Superior temporal gyrus (tissue), 1 donor: ENCODE measurements at regions not wholly inside any gene's neighbourhood (a gene's known extent, or its start where the extent isn't known, plus 50 kb on each side); places are given as distances from the start of the nearest gene placed in this dataset.
A peak's percentile ranks its signal among the peaks of the same experiment; 100 is the strongest.

Experiments
- DNase-seq: peaks from one replicate; pipeline ENCODE4 v3.0.0-alpha.2; 2016; ENCODE audit errors: extremely low spot score

DNA sequence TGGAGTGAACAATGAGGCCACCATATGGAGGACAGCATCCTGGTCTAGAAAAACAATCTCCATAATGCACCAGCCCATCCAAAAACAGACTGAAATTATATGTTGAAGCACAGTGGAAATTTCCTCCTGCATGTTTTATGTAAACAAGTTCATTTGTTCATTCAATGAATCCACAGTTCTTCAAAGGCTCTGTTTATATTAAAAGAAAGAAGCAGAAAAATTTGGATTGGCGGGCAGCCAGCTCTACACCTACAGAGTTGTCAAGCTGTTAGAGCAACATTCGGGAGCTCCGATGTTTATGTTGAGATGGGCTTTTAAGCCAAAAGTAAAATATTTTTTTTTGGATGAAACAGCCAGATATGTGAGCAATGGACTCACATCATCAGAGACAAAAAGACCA, 395.3 kb upstream of the SULF2 start:
- DNase-seq = peak; percentile 77

DNA sequence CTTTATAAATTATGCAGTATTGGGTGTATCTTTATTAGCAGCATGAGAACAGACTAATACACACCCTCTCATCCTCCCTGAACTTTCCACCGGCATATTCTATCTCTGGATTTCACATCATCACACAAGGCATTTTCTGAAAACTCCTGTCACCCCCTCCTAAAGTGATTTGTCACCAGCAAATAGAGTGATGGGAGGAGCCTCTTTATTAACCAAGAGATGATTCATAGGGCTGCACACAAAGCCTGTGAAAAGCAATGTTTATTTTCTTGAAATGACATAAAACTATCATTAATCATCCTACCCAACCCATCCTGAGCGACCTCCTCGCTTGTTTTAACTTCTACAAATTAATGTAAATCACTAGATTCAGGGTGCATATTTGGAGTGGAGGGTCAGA, 394.7 kb upstream of the SULF2 start:
- DNase-seq = no peak

- DNase-seq = no peak
Measured at GRCh38 chr20:48178633-48179032, 393.4 kb upstream of the SULF2 start.

DNA sequence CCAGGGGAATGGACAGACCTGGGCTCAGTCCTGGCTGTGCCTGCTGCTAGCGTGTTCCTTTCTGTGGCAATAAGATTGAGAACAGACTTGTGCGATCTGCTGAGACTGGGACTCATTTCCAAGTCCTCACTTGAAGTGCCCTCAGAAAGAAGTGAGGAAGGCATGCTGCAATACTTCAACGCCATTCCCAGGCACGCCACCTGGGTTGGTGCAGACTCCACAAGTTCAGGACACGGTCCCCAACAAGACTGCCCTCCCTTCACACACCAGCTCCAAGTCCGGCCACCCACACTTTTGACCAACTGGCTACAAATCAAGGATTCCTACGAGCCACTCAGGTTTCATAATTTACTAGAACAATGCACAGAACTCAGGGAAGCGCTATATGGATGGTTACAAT, 391.8 kb upstream of the SULF2 start:
- no peak for DNase-seq

GRCh38 chr20:48176139-48176538, 390.9 kb upstream of the SULF2 start:
- no peak for DNase-seq

GRCh38 chr20:48175261-48175660, 390.0 kb upstream of the SULF2 start:
- DNase-seq = no peak

DNA sequence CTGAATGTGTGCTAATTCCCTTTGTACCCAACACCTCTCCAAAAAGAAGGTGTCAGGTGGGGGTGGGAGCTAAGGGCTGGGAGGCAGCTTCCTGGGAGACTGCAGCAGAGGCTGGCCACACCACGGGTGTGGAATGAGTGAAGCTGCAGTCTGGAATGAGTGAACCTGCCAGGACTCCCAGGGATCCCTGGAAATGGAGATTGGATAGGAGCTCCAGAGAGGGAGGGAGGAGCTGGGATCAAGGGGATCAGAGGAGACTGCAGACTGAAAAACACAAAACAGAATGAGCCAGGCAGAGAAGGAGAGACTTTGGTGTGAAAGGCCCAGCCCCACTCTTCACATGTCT, 387.0 kb upstream of the SULF2 start:
- DNase-seq = no peak

- DNase-seq = no peak
Measured at GRCh38 chr20:48171626-48172356, 386.5 kb upstream of the SULF2 start.

DNA sequence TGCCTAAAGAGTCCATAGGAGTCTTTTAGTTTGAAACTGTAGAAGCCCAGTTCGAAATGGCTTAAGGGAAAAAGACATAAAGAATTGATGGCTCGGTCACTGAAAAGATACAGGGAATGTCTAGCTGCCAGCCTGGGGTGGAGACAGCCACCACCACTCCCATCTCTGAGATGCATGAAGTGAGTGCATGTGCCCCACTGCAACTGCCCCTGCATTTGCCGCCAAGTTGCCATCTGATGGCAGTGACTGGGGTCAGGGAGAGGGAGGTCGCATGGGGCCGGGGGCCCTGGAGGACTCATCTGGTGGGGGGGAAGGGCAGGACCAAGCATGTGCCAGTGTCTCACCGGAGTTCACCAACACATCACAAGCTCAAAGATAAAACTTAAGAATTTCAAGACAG, 385.8 kb upstream of the SULF2 start:
- DNase-seq = no peak

- DNase-seq = no peak
Measured at GRCh38 chr20:48170625-48171024, 385.3 kb upstream of the SULF2 start.

DNA sequence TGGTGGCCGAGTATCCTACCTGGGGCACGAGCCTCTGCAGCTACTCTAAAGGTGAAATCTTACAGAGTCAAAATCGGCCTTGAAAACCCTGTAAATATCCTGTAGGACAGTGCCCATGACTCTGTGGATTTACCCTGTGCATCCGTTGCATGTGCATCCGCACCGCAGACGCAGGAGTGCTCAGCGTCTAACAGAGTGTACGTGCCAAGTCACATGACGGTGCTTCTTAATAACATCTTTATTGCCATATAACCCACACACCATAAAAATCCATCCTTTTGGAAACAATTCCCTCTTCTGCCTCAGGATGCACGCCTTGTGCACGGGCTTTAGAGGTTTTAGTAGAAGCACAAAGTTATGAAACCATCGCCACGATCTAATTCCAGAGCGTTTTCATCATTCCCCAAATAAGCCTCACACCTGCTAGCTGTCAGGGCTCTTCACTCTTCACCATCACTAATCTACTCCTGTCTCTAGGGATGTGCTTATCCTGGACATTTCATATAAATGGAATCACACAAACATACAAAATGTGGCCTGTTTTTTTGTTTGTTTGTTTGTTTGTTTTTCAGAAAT, 384.5 kb upstream of the SULF2 start:
- no peak for DNase-seq

- no peak for DNase-seq
Measured at GRCh38 chr20:48166082-48166835, 381.0 kb upstream of the SULF2 start.

DNA sequence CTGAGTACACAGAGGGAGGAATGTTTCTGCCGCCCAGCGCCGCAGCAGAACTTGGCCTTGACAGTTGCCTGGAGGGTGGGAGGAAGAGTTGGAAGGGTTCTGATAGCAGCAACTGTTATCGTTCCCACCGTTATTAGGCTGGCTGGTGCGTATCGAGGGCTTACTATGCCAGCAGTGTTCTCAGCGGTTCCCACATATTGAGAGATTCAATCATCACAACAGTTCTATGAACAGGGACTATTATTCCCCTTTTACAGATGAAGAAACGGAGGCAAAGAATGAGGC, 380.1 kb upstream of the SULF2 start:
- no peak for DNase-seq

DNA sequence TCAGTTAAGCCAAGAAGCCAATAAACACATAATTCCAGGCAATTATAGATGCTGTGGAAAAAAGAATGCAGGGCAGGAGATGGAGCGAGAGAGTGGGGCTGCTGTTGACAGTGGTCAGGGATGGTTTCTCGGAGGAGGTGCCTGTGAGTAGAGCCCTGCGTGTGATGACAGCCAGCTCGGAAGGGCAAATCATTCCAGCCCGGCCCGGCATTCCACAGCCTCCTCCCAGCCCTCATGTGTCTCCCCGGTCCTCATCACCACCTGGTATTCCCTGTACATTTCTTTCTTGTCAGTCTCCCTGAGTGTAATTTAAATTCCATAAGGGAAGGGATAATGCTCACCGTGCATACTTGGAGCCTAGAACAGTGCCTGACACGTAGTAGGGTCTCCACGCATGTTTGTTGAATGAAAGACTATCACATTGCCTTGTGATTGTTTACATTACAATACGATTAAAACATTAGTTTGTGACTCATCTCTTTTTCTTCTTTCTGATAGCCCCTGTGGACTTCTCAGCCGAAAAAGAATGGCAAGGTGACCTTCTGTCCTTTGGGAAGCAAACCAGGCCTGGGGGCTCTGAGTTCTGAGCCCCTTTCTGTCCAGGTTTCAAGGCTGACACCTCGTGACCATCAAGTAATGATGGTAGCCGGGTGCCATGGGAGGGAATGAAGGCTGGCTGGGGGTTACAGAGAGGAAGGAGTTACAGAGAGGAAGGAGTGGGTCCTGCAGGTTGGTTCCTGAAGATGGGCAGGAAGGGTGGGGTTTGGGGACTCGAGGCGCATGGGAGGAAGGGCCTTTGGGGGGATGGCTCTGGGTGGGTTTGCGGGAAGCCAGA, 379.5 kb upstream of the SULF2 start:
- DNase-seq = no peak

DNA sequence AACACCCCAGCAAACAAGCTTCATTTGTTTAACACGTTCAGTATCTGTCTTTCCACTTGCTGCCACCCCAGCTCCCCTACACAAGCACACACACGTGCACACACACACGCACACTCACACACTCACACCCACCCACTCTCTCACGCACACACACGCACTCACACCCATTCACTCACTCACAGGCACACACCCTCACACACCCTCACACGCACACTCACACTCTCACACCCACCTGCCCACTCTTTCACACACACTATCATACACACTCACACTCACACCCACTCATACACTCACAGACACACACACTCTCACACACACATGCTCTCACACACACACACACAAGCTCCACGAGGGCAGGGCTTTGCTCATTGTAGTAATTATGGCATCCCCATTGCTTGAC, 378.8 kb upstream of the SULF2 start:
- no peak for DNase-seq

GRCh38 chr20:48163505-48163904, 378.2 kb upstream of the SULF2 start:
- DNase-seq = no peak

DNA sequence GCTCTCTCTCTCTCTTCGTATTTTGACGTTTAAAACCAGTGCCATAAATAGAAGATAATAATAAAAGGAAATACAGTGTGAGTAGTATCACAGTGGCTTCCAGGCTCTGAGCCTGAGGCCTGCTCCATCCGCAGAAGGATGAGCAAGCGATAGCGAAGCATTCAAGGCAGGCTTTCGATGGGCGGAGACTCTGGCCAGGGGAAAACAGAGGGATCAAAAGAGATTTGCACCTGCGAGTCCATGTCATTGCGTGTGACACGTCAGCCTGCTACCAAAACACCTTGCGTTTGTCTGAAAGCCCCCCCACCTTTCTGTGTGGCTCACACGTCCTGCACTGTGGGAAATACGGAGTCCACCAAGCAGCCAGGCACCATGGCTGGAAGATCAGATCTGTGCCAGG, 377.3 kb upstream of the SULF2 start:
- no peak for DNase-seq

DNA sequence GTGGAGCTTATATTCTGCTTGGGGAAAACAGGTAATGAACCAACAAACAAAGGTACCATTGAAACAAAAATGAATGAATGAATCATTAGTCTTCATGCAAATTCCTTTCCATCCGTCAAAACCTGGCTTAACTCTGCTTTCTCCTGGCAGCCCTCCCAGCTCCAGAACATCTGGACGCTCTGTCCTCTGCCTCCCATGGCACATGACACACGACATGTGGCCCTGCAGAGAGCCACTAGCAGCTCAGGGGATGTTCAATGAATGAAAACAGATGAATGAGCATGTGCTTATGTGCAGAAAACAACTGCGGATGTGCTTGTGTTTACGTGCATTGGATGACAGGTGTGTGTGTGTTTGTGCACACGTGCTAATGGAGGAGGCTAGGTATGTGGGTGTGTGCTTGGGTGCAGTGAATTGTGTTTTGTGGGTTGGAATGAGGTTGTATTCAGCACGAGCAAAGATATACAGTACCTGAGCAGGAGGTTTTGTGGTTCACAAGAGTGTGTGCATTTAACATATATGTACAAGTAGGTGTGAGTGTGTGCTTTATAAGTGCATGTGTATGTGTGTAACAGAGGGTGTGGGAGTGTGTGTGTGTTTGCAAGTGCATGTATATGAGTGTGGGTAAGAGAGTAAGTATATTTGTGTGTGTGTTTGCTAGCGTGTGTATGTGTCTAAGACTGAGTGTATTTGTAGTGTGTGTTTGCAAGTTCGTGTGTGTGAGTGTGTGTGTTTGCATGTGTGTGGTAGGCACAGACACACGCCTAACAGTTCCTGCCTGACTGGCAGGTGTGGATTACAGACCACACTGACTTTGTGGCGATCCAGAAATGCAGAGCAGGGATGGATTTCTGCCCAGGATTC, 374.1 kb upstream of the SULF2 start:
- no peak for DNase-seq

DNA sequence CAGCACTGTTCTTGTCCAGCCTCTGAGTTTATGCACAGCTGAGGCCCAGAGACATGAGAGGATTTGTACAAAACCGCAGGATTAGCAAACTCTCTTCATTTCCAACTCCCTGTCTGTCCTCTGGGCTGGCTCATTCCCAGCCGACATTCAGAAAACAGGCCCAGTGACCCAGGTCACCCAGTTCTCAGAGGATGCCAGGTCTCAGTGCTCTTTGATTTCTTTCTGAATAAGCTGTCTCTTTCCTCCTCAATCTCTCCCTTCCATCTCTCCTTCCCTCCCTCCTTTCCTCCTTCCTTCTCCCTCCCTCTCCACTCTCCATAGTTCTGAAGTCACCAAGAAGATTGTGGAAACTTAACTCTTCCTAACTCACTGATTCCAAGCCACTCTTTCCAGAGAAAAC, 372.7 kb upstream of the SULF2 start:
- DNase-seq = no peak

- DNase-seq = no peak
Measured at GRCh38 chr20:48156951-48157700, 371.8 kb upstream of the SULF2 start.

DNA sequence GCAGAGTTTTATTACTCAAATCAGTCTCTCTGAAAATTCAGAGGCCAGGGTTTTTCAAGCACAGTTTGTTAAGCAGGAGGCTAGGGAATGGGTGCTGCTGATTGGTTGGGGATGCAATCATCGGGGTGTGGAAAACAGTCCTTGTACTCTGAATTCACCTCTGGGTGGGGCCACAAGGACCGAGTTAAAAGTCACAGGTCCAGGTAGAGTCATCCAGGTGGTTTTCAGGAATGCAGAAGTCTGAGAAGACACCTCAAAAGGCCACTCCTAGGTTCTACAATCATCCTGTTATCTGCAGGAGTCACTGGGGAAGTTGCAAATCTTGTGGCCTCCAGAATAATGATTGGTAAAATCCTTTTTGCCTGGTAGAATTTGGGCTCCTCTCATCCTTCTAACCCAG, 371.2 kb upstream of the SULF2 start:
- DNase-seq = no peak
